ENCODE measurements at regions not wholly inside any gene's neighbourhood (a gene's known extent, or its start where the extent isn't known, plus 50 kb on each side); places are given as distances from the start of the nearest gene placed in this dataset.
"Not testable (repeated sequence)": the region's sequence is repeated elsewhere in the genome, so short reads cannot be mapped to it uniquely, and the experiment has no call there.

- CTCF ChIA-PET; POLR2A ChIA-PET; ATAC-seq; H3K4me3 Mint-ChIP-seq; H3K27ac Mint-ChIP-seq; DNase-seq (ENCODE audit: low spot score); H3K36me3 Mint-ChIP-seq; H3K4me1 Mint-ChIP-seq: not testable (repeated sequence)
- peaks cover 22% of the 10 kb centered on the region for H3K27me3 Mint-ChIP-seq (ENCODE audit: low read depth)
- peaks cover 50% of the 10 kb centered on the region for H3K9me3 Mint-ChIP-seq
These were observed 62.8 kb downstream of the SCP2D1 start for GRCh38 chr20:18876394-18876793.

- Mint-ChIP-seq H3K27me3 (ENCODE audit: low read depth) (peaks cover 10% of the 10 kb centered on the region; the same call in 1 of the 2 replicates), H3K27ac (no peak overlapping the region), H3K4me3 (no peak overlapping the region), H3K4me1 (peaks cover 3% of the 10 kb centered on the region; the same call in 1 of the 2 replicates), H3K9me3 (peaks cover 42% of the 10 kb centered on the region), H3K36me3 (0 out of 2 replicates have a peak, but pooled peaks cover 2% of the 10 kb centered on the region)
- DNase-seq (ENCODE audit: low spot score) (no peak), ATAC-seq (no peak)
- POLR2A ChIA-PET = no interaction called here
- CTCF ChIA-PET = no interaction called here
- TF ChIP-seq KAT7 (CRISPR knock-in tag; IDR thresholded peaks at IDR 0.05; ENCODE audit: borderline replicate concordance) = no peak
- no peak for TF ChIP-seq TEAD4 (CRISPR knock-in tag; IDR thresholded peaks at IDR 0.05)
- no peak for TF ChIP-seq ATF3 (CRISPR knock-in tag; conservative IDR thresholded peaks at IDR 0.05)
- TF ChIP-seq ZNF138 (CRISPR knock-in tag; conservative IDR thresholded peaks at IDR 0.05) = no peak
- TF ChIP-seq USF1 (CRISPR knock-in tag; IDR thresholded peaks at IDR 0.05) = no peak
- TF ChIP-seq ZNF232 (CRISPR knock-in tag; IDR thresholded peaks at IDR 0.05) = no peak
- TF ChIP-seq RORB (CRISPR knock-in tag; IDR thresholded peaks at IDR 0.05) = no peak
- TF ChIP-seq PRRX2 (CRISPR knock-in tag; IDR thresholded peaks at IDR 0.05) = no peak
- TF ChIP-seq ZBTB43 (CRISPR knock-in tag; IDR thresholded peaks at IDR 0.05) = no peak
- TF ChIP-seq OVOL2 (CRISPR knock-in tag; IDR thresholded peaks at IDR 0.05; ENCODE audit: borderline replicate concordance) = no peak
- TF ChIP-seq ZSCAN18 (CRISPR knock-in tag; IDR thresholded peaks at IDR 0.05) = no peak
- no peak for TF ChIP-seq JAZF1 (CRISPR knock-in tag; IDR thresholded peaks at IDR 0.05)
- TF ChIP-seq TP53 (CRISPR knock-in tag; IDR thresholded peaks at IDR 0.05) = no peak
- no peak for TF ChIP-seq CDX4 (CRISPR knock-in tag; IDR thresholded peaks at IDR 0.05; ENCODE audit: borderline replicate concordance)
- TF ChIP-seq STAT6 (CRISPR knock-in tag; conservative IDR thresholded peaks at IDR 0.05; ENCODE audit: low read depth) = no peak
- no peak for TF ChIP-seq GTF2I (CRISPR knock-in tag; conservative IDR thresholded peaks at IDR 0.05)
- TF ChIP-seq ESRRA (CRISPR knock-in tag; IDR thresholded peaks at IDR 0.05; ENCODE audit: borderline replicate concordance) = no peak
- TF ChIP-seq NR3C1 (CRISPR knock-in tag; conservative IDR thresholded peaks at IDR 0.05; ENCODE audit: low read depth) = no peak
- TF ChIP-seq ERG (CRISPR knock-in tag; IDR thresholded peaks at IDR 0.05) = no peak
- TF ChIP-seq FOXK1 (CRISPR knock-in tag; IDR thresholded peaks at IDR 0.05) = no peak
These were observed 65.7 kb downstream of the SCP2D1 start for GRCh38 chr20:18879262-18879661.

All from WTC11 (cell line).